Endothelial cell (in vitro differentiated cells): ENCODE measurements at regions not wholly inside any gene's neighbourhood (a gene's known extent, or its start where the extent isn't known, plus 50 kb on each side); places are given as distances from the start of the nearest gene placed in this dataset.

Experiments used
- DNase-seq: peaks from one replicate; pipeline ENCODE4 v3.0.0; 2021; ENCODE audit warnings: low spot score
- H3K27ac Mint-ChIP-seq: one replicate; pipeline ENCODE4 v1.8.0; 2021; ENCODE audit warnings: mixed read lengths, inconsistent platforms; ENCODE audit not compliant: unreplicated experiment
- H3K27me3 Mint-ChIP-seq: one replicate; pipeline ENCODE4 v1.8.0; 2021; ENCODE audit warnings: mild to moderate bottlenecking, moderate library complexity, mixed read lengths, inconsistent platforms; ENCODE audit not compliant: unreplicated experiment
- H3K36me3 Mint-ChIP-seq: one replicate; pipeline ENCODE4 v1.8.0; 2021; ENCODE audit warnings: mild to moderate bottlenecking, low read depth, mixed read lengths, inconsistent platforms; ENCODE audit not compliant: unreplicated experiment
- H3K4me1 Mint-ChIP-seq: one replicate; pipeline ENCODE4 v1.8.0; 2021; ENCODE audit warnings: mild to moderate bottlenecking, mixed read lengths, inconsistent platforms; ENCODE audit not compliant: unreplicated experiment
- H3K4me3 Mint-ChIP-seq: one replicate; pipeline ENCODE4 v1.8.0; 2021; ENCODE audit warnings: mild to moderate bottlenecking, mixed read lengths, inconsistent platforms; ENCODE audit not compliant: unreplicated experiment
- H3K9me3 Mint-ChIP-seq: one replicate; pipeline ENCODE4 v1.8.0; 2021; ENCODE audit warnings: mixed read lengths, inconsistent platforms; ENCODE audit not compliant: unreplicated experiment
- TF ChIP-seq, protein P1 (sequence below): fragments of 200-600 bp; sonication (generic); IDR thresholded peaks from one replicate; pipeline ENCODE4 v1.5.0; 2021; ENCODE audit warnings: antibody characterized with exemption; ENCODE audit not compliant: unreplicated experiment

DNA sequence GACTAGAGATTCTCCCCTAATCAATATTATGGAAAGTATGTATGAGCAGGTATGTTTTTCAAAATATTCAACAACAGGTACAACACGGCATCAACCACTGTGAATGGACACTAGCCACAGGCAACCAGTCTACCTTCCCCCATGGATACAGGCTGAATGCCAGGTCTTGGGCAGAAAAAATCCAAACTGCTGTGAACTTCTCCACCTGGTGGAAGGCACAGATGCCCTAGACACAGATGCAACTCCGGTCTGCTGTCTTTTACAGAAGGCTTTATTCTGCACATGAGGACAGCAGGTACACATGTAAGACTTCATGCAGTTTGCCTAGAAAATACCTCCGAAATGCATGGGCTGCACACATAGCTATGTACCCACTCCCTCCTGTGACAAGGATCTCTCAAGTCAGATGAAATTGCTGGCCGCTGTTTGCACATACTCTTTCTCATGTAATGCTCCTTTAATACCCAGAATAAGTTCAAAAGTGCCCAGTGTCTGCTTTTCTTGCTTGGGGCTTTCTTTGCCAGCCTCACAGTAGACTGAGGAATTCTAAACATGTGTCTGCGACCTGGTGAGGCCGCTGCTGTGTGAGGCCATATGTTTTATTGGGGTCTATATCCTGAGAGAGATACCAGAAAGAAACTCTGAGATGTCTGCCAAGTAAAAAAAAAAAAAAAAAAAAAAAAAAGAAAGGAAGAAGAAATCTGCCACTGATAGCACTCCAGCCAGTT lies 325.9 kb downstream of the FOXO1 start:
- no peak overlapping the region for H3K27ac Mint-ChIP-seq
- H3K36me3 Mint-ChIP-seq = no peaks in the 10 kb centered on the region
- H3K27me3 Mint-ChIP-seq = peaks cover 2% of the 10 kb centered on the region
- H3K4me3 Mint-ChIP-seq = no peak overlapping the region
- peaks cover 34% of the 10 kb centered on the region for H3K4me1 Mint-ChIP-seq
- no peak for DNase-seq
- H3K9me3 Mint-ChIP-seq = no peaks in the 10 kb centered on the region
- TF ChIP-seq, protein P1, sequence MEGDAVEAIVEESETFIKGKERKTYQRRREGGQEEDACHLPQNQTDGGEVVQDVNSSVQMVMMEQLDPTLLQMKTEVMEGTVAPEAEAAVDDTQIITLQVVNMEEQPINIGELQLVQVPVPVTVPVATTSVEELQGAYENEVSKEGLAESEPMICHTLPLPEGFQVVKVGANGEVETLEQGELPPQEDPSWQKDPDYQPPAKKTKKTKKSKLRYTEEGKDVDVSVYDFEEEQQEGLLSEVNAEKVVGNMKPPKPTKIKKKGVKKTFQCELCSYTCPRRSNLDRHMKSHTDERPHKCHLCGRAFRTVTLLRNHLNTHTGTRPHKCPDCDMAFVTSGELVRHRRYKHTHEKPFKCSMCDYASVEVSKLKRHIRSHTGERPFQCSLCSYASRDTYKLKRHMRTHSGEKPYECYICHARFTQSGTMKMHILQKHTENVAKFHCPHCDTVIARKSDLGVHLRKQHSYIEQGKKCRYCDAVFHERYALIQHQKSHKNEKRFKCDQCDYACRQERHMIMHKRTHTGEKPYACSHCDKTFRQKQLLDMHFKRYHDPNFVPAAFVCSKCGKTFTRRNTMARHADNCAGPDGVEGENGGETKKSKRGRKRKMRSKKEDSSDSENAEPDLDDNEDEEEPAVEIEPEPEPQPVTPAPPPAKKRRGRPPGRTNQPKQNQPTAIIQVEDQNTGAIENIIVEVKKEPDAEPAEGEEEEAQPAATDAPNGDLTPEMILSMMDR = no peak

DNA sequence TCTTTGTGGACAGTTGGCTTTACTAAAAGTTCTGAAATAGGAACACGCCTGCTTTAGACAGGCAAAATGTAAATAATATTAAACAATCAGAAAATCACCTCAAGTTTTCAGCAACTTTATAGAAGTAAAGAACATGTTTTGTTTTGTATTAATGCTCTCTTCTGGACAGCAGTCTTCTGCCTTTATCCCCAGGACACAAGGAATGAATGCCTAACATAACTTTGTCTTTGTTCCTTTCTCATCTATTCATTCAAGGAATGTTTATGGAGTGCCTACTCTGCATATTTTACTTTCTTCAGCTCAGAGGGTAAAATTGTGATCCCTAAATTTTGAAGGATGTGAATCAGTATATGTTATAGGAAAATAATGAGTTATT lies 325.4 kb downstream of the FOXO1 start:
- H3K27ac Mint-ChIP-seq = no peak overlapping the region
- DNase-seq = no peak
- peaks cover 2% of the 10 kb centered on the region for H3K27me3 Mint-ChIP-seq
- H3K9me3 Mint-ChIP-seq = no peaks in the 10 kb centered on the region
- TF ChIP-seq, protein P1 = no peak
- H3K36me3 Mint-ChIP-seq = no peaks in the 10 kb centered on the region
- H3K4me3 Mint-ChIP-seq = no peak overlapping the region
- H3K4me1 Mint-ChIP-seq = peaks cover 39% of the 10 kb centered on the region

DNA sequence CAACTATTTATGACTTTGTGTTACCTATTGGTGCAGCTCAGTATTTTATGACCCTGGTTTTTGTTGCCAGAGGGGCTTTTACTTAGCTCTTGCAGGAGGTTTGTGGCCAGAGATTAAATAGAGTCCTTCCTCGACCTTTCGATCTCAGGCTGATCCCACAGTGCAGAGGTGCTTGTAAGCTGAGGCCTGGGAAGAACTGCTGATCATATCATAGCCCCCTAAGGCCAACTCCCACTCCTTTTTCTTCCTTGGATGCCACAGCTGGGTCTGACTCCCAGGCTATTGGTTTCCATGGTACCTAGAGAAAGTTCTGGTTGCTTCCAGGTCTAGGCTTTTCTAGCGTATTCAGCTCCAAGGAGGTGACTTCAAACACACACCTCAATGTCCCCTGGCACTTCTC lies 324.9 kb downstream of the FOXO1 start:
- H3K4me1 Mint-ChIP-seq = peaks cover 42% of the 10 kb centered on the region
- TF ChIP-seq, protein P1 = no peak
- DNase-seq = no peak
- H3K27ac Mint-ChIP-seq = no peak overlapping the region
- H3K4me3 Mint-ChIP-seq = no peak overlapping the region
- no peaks in the 10 kb centered on the region for H3K9me3 Mint-ChIP-seq
- H3K27me3 Mint-ChIP-seq = peaks cover under 1% of the 10 kb centered on the region
- no peaks in the 10 kb centered on the region for H3K36me3 Mint-ChIP-seq

DNA sequence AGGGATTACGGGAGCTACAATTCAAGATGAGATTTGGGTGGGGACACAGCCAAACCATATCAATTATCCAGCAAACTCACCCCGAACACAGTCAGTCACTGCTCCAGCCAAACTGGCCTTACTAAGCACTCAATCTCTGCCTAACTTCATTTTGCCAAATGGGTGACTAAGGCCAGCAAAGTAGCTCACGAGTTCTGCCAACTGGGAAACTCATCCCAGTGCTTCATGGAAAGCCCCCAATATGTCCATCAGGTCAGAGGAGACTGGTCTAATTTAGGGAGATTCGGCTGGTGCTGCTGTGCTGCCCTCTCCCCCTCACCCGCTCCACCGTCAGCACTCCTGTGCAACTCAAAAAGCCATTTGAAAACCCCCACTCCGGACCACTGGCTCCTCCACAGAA lies 324.0 kb downstream of the FOXO1 start:
- Mint-ChIP-seq H3K4me3 (no peak overlapping the region), H3K27ac (no peak overlapping the region), H3K36me3 (no peaks in the 10 kb centered on the region), H3K27me3 (no peaks in the 10 kb centered on the region), H3K9me3 (no peaks in the 10 kb centered on the region), H3K4me1 (peaks cover 36% of the 10 kb centered on the region)
- DNase-seq = no peak
- TF ChIP-seq, protein P1 = no peak

DNA sequence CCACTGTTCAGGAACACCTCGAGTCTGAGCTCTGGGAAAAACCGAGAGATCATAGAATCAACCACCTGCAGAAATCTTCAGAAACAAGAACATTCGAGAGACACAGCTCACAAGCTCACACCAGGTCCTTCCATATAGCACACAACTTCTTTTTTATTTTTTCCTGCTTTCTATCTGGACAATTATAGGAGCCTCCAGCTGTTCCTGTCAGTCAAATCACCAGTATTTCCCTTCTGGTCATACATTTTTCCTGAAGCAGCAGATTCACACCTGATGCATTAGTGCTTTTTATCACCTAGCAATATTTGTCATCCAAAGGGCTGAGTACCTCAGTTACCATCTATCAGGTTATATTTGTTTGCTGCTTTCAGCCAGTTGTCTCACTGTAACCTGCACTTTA lies 323.5 kb downstream of the FOXO1 start:
- Mint-ChIP-seq H3K27ac (no peak overlapping the region), H3K4me1 (peaks cover 34% of the 10 kb centered on the region), H3K36me3 (no peaks in the 10 kb centered on the region), H3K4me3 (no peak overlapping the region), H3K9me3 (no peaks in the 10 kb centered on the region), H3K27me3 (no peaks in the 10 kb centered on the region)
- TF ChIP-seq, protein P1 = no peak
- no peak for DNase-seq
